ENCODE measurements at regions not wholly inside any gene's neighbourhood (a gene's known extent, or its start where the extent isn't known, plus 50 kb on each side); places are given as distances from the start of the nearest gene placed in this dataset.

- TF ChIP-seq ZNF274 (IDR thresholded peaks at IDR 0.05; ENCODE audit: low read depth, low read length) (no peak), YY1 (IDR thresholded peaks at IDR 0.05; ENCODE audit: insufficient read depth, insufficient read length) (no peak)
Observed at GRCh38 chr1:80241566-80241965, 1235.0 kb upstream of the ADGRL4 start.
